GM12873 (cell line): ENCODE measurements at regions not wholly inside any gene's neighbourhood (a gene's known extent, or its start where the extent isn't known, plus 50 kb on each side); places are given as distances from the start of the nearest gene placed in this dataset.

Experiments used
- CTCF ChIP-seq: IDR thresholded peaks from 2 replicates; pipeline ENCODE4 v1.5.1; 2012; ENCODE audit warnings: low read depth, mild to moderate bottlenecking, moderate library complexity, low read length, control low read depth; ENCODE audit not compliant: insufficient read depth; ENCODE audit errors: missing control alignments

DNA sequence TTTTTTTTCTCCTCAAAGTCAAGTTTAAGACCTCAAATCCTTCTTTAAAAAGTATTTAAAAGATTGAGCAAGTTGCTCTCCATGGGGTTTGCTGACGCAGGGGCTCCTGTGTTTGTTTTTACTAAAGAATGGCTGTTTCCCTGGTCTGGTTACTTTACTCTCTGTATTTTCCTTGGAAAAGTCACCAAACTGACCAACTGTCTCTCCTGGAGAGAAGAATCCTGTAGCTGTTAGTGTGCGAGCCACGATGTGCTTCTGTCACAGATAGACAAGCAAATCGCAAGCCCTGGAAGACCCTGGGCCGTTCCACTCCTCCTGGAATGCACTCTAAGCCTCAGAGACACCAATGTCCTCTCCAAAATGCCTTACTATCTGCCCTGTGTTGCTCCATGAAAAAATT is 212.1 kb downstream of the CHIC2 start:
- no peak for TF ChIP-seq CTCF

GRCh38 chr4:53847965-53848364 is 216.4 kb downstream of the CHIC2 start:
- no peak for TF ChIP-seq CTCF

DNA sequence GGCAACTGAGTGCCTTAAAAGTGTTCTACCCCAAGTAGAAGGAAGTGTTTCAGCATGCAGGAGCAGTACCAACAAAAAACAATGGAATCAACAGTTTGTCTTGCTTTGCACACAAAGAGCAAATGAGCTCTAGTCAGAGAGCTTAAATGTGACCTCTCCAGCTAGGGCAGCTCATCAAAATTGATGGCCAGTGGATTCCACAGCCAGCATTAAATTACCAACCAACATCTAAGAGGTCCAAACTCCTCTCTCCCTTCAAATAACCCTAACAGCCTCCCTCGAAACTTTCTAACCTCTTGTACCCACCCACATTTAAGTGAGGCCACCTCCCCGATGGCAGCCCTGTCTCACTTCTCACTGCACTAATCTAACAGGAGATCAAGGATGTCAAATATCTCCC is 219.9 kb downstream of the CHIC2 start:
- TF ChIP-seq CTCF = no peak

DNA sequence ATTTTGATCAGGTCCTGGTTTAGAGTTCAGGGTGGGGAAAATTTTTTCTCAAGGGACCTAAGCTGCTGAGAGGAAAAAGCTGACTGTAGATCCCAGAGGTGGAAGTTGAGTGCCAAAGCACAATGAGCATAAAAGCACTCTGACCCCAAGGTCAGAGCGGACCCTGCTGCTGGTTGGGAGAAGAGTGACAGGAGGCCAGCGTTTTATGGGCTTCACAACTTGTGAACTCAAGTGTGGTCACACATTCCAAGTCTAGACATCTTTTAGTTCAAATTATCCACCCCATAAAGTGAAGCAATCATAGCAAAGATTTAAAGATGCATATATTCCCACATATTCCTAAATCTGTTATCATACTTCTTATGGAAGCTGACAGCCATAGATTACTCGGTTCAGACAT is 220.3 kb downstream of the CHIC2 start:
- no peak for TF ChIP-seq CTCF

- TF ChIP-seq CTCF = no peak
Observed at GRCh38 chr4:53841711-53842110, 222.7 kb downstream of the CHIC2 start.

- no peak for TF ChIP-seq CTCF
Observed at GRCh38 chr4:53840643-53841042, 223.8 kb downstream of the CHIC2 start.

DNA sequence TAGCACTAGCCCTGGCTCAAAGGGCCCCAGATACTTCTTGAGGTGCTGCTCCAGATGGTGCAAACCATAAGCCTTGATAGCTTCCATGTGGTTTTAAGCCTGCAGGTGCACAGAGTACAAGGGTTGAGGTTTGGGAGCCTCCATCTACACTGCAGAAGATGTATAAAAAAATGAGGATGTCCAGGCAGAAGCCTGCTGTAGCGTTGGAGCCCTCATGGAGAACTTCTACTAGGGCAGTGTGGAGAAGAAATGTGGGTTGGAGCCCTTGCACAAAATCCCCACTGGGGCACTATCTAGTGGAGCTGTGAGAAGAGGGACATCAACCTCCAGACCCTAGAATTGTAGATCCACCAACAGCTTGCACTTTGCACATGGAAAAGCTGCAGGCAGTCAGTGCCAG is 231.9 kb downstream of the CHIC2 start:
- TF ChIP-seq CTCF = no peak

GRCh38 chr4:53830511-53830910 is 233.9 kb downstream of the CHIC2 start:
- no peak for TF ChIP-seq CTCF
